ENCODE measurements at regions not wholly inside any gene's neighbourhood (a gene's known extent, or its start where the extent isn't known, plus 50 kb on each side); places are given as distances from the start of the nearest gene placed in this dataset.

- no peak for TF ChIP-seq CTCF (IDR thresholded peaks at IDR 0.05)
- TF ChIP-seq POLR2A (IDR thresholded peaks at IDR 0.05; ENCODE audit: low read depth): no peak
Observed at GRCh38 chr2:7653617-7654016, 736.4 kb downstream of the RNF144A start.

Data from esophagus muscularis mucosa (tissue), 3 donors.